Neural progenitor cell (in vitro differentiated cells): ENCODE measurements at regions not wholly inside any gene's neighbourhood (a gene's known extent, or its start where the extent isn't known, plus 50 kb on each side); places are given as distances from the start of the nearest gene placed in this dataset.
A peak's percentile ranks its signal among the peaks of the same experiment; 100 is the strongest.
"Not testable (repeated sequence)": the region's sequence is repeated elsewhere in the genome, so short reads cannot be mapped to it uniquely, and the experiment has no call there.

Source experiments
- DNase-seq: peaks from one replicate; pipeline ENCODE4 v3.0.0-alpha.2; 2016; ENCODE audit warnings: low spot score
- H2AFZ ChIP-seq: fragments of 200-600 bp; sonication (generic); replicated peaks from 2 replicates; pipeline ENCODE4 v1.6.1; 2016; ENCODE audit warnings: antibody characterized with exemption
- H3F3A ChIP-seq: fragments of 200-600 bp; sonication (generic); 2 replicates; pipeline ENCODE4 v1.6.1; 2016; ENCODE audit warnings: antibody characterized with exemption, low read depth
- H3K27ac ChIP-seq: fragments of 200-600 bp; sonication (generic); 2 replicates; pipeline ENCODE4 v1.5.1; 2016; ENCODE audit warnings: mild to moderate bottlenecking
- H3K27me3 ChIP-seq: fragments of 200-600 bp; sonication (generic); 2 replicates; pipeline ENCODE4 v1.6.1; 2016; ENCODE audit warnings: mild to moderate bottlenecking, moderate library complexity
- H3K36me3 ChIP-seq: fragments of 200-600 bp; sonication (generic); 2 replicates; pipeline ENCODE4 v1.5.1; 2016
- H3K4me1 ChIP-seq: fragments of 200-600 bp; sonication (generic); 2 replicates; pipeline ENCODE4 v1.6.1; 2016; ENCODE audit warnings: mixed run types
- H3K4me2 ChIP-seq: fragments of 200-600 bp; sonication (generic); 2 replicates; pipeline ENCODE4 v1.6.1; 2016
- H3K4me3 ChIP-seq: fragments of 200-600 bp; sonication (generic); 2 replicates; pipeline ENCODE4 v1.5.1; 2016
- H3K79me2 ChIP-seq: fragments of 200-600 bp; sonication (generic); 2 replicates; pipeline ENCODE4 v1.6.1; 2016; ENCODE audit warnings: low read depth
- H3K9ac ChIP-seq: fragments of 200-600 bp; sonication (generic); 2 replicates; pipeline ENCODE4 v1.6.1; 2016
- H3K9me3 ChIP-seq: fragments of 200-600 bp; sonication (generic); 2 replicates; pipeline ENCODE4 v1.5.1; 2016; ENCODE audit warnings: low read depth
- H4K20me1 ChIP-seq: fragments of 200-600 bp; sonication (generic); 2 replicates; pipeline ENCODE4 v1.6.1; 2016; ENCODE audit warnings: low read depth
- H3K27ac Mint-ChIP-seq: 3 replicates; pipeline ENCODE4 v1.8.0; 2021; ENCODE audit warnings: mixed read lengths
- H3K27me3 Mint-ChIP-seq: 2 replicates; pipeline ENCODE4 v1.8.0; 2022; ENCODE audit warnings: low read depth, mild to moderate bottlenecking, inconsistent platforms, moderate library complexity, mixed read lengths; ENCODE audit not compliant: insufficient read depth
- H3K36me3 Mint-ChIP-seq: 3 replicates; pipeline ENCODE4 v1.8.0; 2021; ENCODE audit warnings: mixed read lengths
- H3K4me1 Mint-ChIP-seq: 3 replicates; pipeline ENCODE4 v1.8.0; 2021; ENCODE audit warnings: mixed read lengths
- H3K4me3 Mint-ChIP-seq: 3 replicates; pipeline ENCODE4 v1.8.0; 2021; ENCODE audit warnings: mild to moderate bottlenecking, moderate library complexity, mixed read lengths
- H3K9me3 Mint-ChIP-seq: 3 replicates; pipeline ENCODE4 v1.8.0; 2020; ENCODE audit warnings: mixed read lengths
- CTCF ChIP-seq: fragments of 200-600 bp; sonication (generic); IDR thresholded peaks from 2 replicates; pipeline ENCODE4 v1.5.1; 2017; ENCODE audit warnings: antibody characterized with exemption, mild to moderate bottlenecking
- EZH2 ChIP-seq: fragments of 200-600 bp; sonication (generic); IDR thresholded peaks from 2 replicates; pipeline ENCODE4 v1.6.1; 2017; ENCODE audit warnings: antibody characterized with exemption, mild to moderate bottlenecking, moderate library complexity
- EZH2phosphoT487 ChIP-seq: fragments of 200-600 bp; sonication (generic); IDR thresholded peaks from 2 replicates; pipeline ENCODE4 v1.6.1; 2017; ENCODE audit warnings: antibody characterized with exemption

DNA sequence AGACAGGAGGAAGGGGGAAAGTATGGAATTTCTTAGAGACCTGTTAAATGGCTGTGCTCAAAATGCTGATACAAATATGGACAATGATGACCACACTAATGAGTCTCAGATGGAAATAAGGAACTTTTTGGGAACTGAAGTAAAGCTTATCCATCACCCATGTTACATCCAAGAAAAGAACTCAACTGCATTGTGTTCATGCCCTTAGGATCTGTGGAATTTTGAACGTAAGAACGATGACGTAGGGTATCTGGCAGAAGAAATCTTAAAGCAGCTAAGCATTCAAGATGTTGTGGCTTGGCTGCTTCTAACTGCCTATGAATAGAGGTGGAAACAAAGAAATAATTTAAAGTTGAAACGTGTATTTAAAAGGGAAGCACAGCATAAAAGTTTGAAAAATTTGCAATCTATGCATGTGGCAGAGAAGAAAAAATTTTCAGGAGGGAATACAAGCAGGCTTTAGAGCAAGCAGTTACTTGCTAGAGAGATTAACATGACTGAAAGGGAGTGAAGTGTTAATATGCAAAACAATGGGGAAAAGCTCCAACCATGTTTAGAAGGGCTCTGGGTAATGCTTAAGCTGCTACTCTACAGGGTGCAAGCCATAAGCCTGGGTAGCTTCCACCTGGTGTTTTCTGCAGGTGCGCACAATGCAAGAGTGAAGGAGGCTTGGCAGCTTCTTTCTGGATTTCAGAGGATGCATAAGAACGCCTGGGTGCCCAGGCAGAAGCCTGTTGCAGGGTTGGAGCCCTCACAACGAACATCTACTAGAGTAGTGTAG lies 499.7 kb upstream of the SEMA3D start:
- no peak for DNase-seq

DNA sequence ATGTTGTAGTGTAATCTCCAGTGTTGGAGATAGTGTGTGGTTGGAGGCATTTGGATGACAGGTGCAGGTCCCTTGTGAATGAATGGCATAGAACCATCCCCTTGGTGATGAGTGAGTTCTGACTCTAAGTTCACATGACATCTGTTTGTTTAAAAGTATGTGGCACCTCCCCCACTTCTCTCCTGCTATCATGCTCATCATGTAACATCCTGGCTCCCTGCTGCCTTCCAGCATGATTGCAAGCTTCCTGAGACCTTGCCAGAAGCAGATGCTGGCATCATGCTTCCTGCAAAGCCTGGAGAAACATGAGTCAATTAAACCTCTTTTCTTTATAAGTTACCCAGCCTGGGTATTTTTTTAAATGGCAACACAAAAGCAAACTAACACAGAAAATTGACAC lies 499.0 kb upstream of the SEMA3D start:
- no peaks in the 10 kb centered on the region for H3K27me3 Mint-ChIP-seq
- no peaks in the 10 kb centered on the region for H3K4me1 Mint-ChIP-seq
- Histone ChIP-seq H3K9me3 (no peaks in the 10 kb centered on the region), H3K79me2 (no peaks in the 10 kb centered on the region), H2AFZ (no peak overlapping the region), H4K20me1 (no peaks in the 10 kb centered on the region), H3K36me3 (no peaks in the 10 kb centered on the region), H3K4me3 (no peak overlapping the region), H3K27ac (no peak overlapping the region), H3F3A (no peaks in the 10 kb centered on the region), H3K9ac (no peak overlapping the region), H3K4me1 (no peaks in the 10 kb centered on the region), H3K4me2 (no peak overlapping the region), H3K27me3 (no peaks in the 10 kb centered on the region)
- DNase-seq, result no peak
- H3K36me3 Mint-ChIP-seq, result no peaks in the 10 kb centered on the region
- no peak overlapping the region for H3K27ac Mint-ChIP-seq
- TF ChIP-seq CTCF (no peak), EZH2phosphoT487 (no peak), EZH2 (no peak)
- no peak overlapping the region for H3K4me3 Mint-ChIP-seq
- H3K9me3 Mint-ChIP-seq, result peaks cover 8% of the 10 kb centered on the region

More for the DNA sequence above, 499.7 kb upstream of the SEMA3D start:
- Histone ChIP-seq H3K9me3 (no peaks in the 10 kb centered on the region), H3K4me3 (no peak overlapping the region), H3K27ac (no peak overlapping the region), H2AFZ (no peak overlapping the region), H3K9ac (no peak overlapping the region), H4K20me1 (no peaks in the 10 kb centered on the region), H3K27me3 (no peaks in the 10 kb centered on the region), H3K4me2 (no peak overlapping the region), H3K36me3 (no peaks in the 10 kb centered on the region), H3F3A (no peaks in the 10 kb centered on the region), H3K4me1 (no peaks in the 10 kb centered on the region), H3K79me2 (no peaks in the 10 kb centered on the region)
- Mint-ChIP-seq H3K27me3 (no peaks in the 10 kb centered on the region), H3K4me1 (no peaks in the 10 kb centered on the region), H3K27ac (no peak overlapping the region), H3K36me3 (no peaks in the 10 kb centered on the region), H3K9me3 (peaks cover 8% of the 10 kb centered on the region), H3K4me3 (no peak overlapping the region)
- TF ChIP-seq CTCF (no peak), EZH2phosphoT487 (no peak), EZH2 (no peak)

DNA sequence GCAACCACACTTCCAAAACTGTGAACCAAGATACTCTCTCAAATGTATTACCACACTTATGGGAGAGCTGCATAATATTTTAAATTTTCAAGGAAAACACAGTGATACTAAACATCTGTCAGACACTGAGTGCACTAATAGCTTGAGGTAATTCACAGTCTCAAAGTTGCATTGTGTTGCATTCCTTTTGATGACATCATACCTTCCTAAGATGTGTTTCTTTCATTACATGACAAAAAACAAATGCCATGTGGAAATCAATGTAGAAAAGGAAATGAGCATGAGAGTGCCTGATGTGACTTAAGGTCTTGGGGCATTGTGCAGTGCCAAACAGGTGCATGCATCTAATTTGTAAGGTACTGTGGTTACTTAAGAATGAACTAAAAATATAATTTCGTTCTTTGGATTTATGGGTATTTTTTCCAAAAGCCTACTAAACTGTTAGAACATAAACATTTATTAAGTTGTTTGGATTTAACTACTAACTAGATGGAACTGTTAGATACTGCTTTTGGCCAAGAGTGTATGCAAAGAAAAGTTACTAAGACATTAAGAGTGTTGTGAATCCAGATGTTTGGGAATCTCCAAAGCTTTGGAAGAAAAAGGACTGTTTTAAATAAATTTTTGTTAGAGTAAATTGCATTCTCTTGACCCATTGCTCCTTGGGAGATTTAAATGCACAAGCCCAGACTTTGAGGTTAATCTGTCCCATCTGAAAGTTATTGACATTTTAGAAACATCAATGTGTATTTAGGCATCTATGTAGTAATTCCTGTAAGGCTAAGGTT lies 496.2 kb upstream of the SEMA3D start:
- no peaks in the 10 kb centered on the region for H3K36me3 ChIP-seq
- H3K79me2 ChIP-seq, result no peaks in the 10 kb centered on the region
- Mint-ChIP-seq H3K4me3 (no peak overlapping the region), H3K27ac (no peak overlapping the region), H3K4me1 (no peaks in the 10 kb centered on the region), H3K27me3 (no peaks in the 10 kb centered on the region), H3K36me3 (no peaks in the 10 kb centered on the region), H3K9me3 (peaks cover 12% of the 10 kb centered on the region)
- TF ChIP-seq EZH2phosphoT487, result no peak
- H3K9me3 ChIP-seq, result no peaks in the 10 kb centered on the region
- no peak overlapping the region for H3K27ac ChIP-seq
- H4K20me1 ChIP-seq, result no peaks in the 10 kb centered on the region
- H3K4me1 ChIP-seq, result no peaks in the 10 kb centered on the region
- no peak overlapping the region for H3K4me2 ChIP-seq
- H3K4me3 ChIP-seq, result no peak overlapping the region
- no peaks in the 10 kb centered on the region for H3K27me3 ChIP-seq
- no peak overlapping the region for H3K9ac ChIP-seq
- H3F3A ChIP-seq, result no peaks in the 10 kb centered on the region
- H2AFZ ChIP-seq, result no peak overlapping the region
- no peak for DNase-seq

- no peaks in the 10 kb centered on the region for H4K20me1 ChIP-seq
- no peaks in the 10 kb centered on the region for H3K9me3 ChIP-seq
- H3K9ac ChIP-seq, result no peak overlapping the region
- no peaks in the 10 kb centered on the region for H3F3A ChIP-seq
- H3K79me2 ChIP-seq, result no peaks in the 10 kb centered on the region
- no peak overlapping the region for H3K4me2 ChIP-seq
- DNase-seq, result peak; percentile 1
- H2AFZ ChIP-seq, result no peak overlapping the region
- TF ChIP-seq EZH2phosphoT487 (no peak), EZH2 (no peak), CTCF (no peak)
- H3K4me3 Mint-ChIP-seq, result no peak overlapping the region
- no peak overlapping the region for H3K27ac Mint-ChIP-seq
- no peak overlapping the region for H3K27ac ChIP-seq
- peaks cover 9% of the 10 kb centered on the region for H3K9me3 Mint-ChIP-seq
- H3K36me3 Mint-ChIP-seq, result no peaks in the 10 kb centered on the region
- no peaks in the 10 kb centered on the region for H3K27me3 Mint-ChIP-seq
- no peaks in the 10 kb centered on the region for H3K27me3 ChIP-seq
- H3K4me1 Mint-ChIP-seq, result no peaks in the 10 kb centered on the region
- H3K4me3 ChIP-seq, result no peak overlapping the region
- no peaks in the 10 kb centered on the region for H3K4me1 ChIP-seq
- no peaks in the 10 kb centered on the region for H3K36me3 ChIP-seq
Measured at GRCh38 chr7:85681241-85681640, 494.4 kb upstream of the SEMA3D start.

- DNase-seq, result not testable (repeated sequence)
Measured at GRCh38 chr7:85675093-85675492, 488.2 kb upstream of the SEMA3D start.

More at GRCh38 chr7:85675093-85675492, 488.2 kb upstream of the SEMA3D start:
- not testable (repeated sequence) for H3K27me3 ChIP-seq, H4K20me1 ChIP-seq, H3K9me3 ChIP-seq, H3K4me1 Mint-ChIP-seq, H3K4me2 ChIP-seq, H3K36me3 Mint-ChIP-seq, H3K9me3 Mint-ChIP-seq, H3K27ac ChIP-seq, H3K79me2 ChIP-seq, H2AFZ ChIP-seq, H3K4me1 ChIP-seq, H3K9ac ChIP-seq, H3K27ac Mint-ChIP-seq, H3K4me3 ChIP-seq, H3F3A ChIP-seq, H3K36me3 ChIP-seq, H3K27me3 Mint-ChIP-seq, H3K4me3 Mint-ChIP-seq
